CD4-positive, alpha-beta T cell treated with Interleukin-4 for 1 hour (primary cell): ENCODE measurements at regions not wholly inside any gene's neighbourhood (a gene's known extent, or its start where the extent isn't known, plus 50 kb on each side); places are given as distances from the start of the nearest gene placed in this dataset.
A peak's percentile ranks its signal among the peaks of the same experiment; 100 is the strongest.

Experiments used
- DNase-seq, 2 donors: peaks; one replicate each; pipeline ENCODE4 v3.0.0-alpha.2; 2020 to 2022

DNA sequence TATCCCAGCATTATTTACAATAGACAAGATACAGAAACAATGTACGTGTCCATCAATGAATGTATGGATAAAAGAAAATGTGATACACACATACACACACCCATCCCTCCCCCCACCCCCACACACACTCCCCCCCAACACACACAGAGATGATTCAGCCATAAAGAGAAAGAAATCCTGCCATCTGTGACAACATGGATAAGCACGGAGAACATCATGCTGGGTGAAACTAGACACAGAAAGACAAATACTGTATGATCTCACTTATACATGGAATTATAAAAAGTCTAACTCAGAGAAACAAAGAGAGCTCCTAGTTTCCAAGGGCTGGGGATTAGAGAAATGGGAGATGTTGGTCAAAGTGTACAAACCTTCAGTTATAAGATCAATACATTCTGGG, 104.8 kb upstream of the LY86 start:
- DNase-seq: no peak

DNA sequence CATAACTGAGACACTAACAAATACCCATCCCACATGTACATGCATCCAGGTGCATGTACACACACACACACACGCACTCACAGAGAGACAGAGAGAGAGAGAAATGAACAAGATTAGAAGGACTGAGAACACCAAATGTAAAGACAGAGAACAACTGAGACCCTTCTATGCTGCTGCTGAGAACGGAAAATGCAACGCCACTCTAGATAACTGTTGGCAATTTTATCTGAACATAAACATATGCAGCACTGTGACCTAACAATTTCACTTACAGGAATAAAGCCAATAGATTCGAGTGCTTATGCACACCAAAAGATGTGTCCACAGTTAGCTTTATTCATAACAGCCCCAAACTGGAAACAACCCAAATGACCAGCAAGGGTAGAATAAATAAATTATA, 103.8 kb upstream of the LY86 start:
- DNase-seq: no peak

DNA sequence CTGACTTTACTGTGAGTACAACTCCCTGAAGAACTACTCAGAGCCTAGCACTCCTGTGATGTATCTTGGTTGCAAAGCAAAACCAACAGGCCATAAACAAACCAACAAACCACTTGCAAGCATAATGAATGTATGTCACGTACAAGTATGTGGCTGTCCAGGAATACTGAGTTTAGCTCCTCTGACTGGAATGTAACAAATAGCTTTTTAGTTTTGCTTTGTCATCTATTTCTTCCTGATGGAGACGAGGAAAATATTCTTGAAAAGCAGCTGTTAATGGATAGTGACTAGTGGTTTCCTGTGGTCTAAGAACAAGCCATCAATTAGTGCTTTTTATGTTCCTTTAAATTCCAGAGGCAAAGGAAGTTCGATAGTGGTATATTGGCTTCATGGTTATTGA, 101.9 kb upstream of the LY86 start:
- no peak for DNase-seq

DNA sequence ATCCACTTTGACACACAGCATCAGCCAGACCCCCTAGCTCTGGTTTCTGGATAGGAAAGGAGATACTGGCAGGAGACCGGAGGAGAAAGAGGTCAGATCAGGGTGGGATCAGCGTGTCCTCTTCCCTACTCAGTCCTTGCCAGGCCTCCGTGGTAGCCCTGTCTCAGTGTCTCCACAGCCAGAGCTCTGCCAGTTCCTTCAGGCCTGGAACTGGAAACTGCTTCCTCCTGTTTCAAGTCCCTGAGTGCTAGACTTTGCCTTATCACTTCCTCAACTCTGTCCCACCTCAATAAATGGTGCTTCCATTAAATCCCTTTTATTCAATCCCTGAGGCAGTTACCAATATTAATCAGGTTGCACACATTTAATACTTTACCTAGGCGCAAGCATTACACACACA, 96.8 kb upstream of the LY86 start:
- DNase-seq: no peak

DNA sequence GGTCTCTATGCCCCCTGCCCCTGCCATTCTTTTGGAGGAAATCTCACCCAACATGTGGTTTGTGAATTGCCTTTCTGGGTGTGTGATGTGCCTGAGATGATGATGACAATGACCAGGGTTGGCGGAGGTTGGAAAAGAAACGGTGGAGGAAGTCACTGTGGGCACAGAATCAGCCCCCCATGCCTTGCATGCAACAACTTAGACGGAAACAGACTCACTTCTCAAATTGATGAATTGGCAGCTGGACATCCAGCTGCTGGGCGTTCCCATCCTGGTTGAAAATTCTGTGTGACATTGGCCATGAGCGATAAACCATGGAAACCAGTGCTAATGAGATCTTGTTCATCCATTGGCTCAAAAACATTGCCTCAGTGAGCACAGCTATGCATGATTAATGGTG, 95.8 kb upstream of the LY86 start:
- DNase-seq: no peak

DNA sequence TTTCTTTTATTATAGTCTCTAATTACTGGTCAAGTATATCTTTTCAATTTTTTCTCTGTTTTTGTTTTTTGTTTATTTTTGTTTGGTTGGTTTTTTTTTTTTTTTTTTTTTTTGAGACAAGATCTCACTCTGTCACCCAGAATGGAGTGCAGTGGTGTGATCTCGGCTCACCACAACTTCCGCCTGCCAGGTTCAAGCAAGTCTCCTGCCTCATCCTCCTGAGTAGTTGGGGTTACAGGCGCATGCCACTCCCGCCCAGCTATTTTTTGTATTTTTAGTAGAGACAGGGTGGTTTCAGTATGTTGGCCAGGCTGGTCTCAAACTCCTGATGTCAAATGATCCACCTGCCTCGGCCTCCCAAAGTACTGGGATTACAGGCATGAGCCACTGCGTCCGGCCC, 94.4 kb upstream of the LY86 start:
- DNase-seq: peak; percentile 27 to 41

DNA sequence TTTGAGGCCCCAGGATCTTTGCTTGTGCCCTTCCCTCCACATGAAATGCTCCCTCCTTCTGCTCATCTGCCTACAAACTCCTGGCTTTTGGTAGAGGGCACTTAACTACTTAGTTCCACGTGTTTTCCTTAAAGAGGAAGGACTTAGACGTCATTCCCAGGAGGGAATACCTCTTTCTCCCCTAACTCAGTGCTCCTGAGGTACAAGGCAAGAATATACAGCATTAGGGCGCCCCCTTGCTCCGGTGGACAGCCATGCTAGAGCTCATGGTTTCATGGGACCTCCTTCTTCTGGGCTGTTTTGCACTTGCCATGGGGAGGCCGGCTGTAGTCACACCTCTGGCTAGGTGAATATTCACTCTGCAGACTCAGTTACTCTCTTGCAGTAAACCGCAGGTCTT, 93.8 kb upstream of the LY86 start:
- peak; percentile 5 to 31 for DNase-seq

DNA sequence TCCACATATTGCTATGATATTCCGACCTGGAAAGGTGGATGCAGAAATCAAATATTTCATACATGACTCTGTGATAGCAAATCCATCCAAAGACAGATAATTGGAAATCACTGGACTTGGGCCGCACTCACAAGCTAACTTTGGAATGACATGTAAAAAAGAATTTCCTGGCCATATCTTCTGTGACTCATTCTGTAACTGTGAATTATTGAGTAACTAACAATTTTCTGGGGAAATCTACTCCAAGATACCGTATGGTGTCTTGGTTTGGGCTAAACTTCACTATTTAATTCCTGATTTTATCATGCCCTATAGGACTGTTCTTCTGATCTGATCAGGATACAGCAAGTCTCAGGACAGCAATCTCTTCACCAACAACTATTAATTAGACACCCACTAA, 92.7 kb upstream of the LY86 start:
- no peak for DNase-seq

DNA sequence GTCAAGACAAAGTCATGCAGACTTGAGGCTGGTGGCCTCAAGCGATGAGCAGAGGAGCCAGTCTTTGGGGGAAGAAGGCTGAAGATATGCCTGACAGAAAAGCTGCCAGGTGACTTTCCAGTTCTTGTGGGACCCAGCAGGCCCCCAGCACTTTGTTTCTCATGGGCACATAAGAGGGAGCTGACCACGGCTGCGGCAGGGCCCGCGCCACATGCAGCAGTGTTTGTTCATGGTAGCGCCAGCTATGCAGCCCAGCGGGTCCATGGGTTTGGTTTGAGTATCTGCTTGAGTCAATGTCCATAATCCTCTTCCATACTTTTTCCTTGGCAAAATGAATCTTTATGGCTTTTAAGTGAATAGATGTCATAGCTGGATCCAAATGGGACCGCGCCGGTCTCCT, 91.0 kb upstream of the LY86 start:
- DNase-seq: no peak

DNA sequence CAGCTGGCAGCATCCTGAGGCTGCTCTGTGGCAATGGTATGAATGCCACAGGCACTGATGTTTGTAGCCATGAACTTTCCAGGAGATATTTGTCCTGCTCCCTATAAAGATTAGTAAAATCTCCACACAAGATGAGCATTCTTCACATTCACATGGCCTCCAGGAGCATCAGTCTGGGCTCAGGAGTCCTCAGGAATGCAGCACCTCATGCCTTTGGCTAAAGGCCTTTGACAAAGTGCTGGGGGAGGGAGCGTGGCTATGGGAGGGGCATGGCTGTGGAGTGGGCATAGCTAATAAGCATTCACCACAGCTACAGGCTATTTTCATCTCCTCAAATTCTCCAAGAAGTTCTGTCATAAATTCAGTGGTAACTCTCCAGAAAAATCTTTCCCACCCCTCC, 90.5 kb upstream of the LY86 start:
- no peak for DNase-seq

DNA sequence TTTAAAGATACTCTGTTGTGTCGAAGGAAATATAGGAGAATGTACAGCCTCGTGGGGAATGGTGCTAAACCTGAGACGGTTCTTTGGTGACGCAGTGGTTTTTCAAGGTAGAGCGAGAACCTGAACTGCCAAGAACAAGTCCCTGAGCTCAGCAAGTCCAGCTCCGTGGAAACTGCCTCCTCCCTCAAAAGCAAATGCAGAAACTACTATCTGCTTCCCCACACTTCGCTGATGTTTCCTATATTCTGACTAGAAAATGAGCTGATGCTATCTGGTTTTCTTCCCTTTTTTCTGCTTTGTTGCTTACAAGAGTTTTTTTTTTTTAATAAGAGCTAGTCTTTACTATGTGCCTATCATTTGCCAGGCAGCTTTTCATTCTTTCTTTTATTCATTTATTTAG, 85.3 kb upstream of the LY86 start:
- DNase-seq: no peak

DNA sequence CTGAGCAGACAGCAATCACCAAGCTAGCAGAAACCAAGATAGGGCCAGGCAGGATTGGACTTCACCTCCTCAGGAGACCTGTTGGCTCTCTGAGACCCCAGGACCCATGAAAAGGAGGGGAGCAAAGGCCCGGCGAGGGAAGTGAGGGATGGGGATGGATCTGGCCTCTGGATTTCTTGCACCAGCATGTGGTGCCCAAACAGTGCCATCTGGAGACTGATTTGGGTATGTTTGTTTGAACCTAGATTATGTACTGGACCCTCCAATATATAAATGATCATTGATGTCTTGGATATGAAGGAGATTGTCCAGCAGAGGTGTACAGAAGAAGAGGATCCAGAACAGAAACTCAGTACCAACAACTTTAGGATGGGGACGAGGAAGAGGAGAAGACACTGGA, 83.4 kb upstream of the LY86 start:
- no peak for DNase-seq

DNA sequence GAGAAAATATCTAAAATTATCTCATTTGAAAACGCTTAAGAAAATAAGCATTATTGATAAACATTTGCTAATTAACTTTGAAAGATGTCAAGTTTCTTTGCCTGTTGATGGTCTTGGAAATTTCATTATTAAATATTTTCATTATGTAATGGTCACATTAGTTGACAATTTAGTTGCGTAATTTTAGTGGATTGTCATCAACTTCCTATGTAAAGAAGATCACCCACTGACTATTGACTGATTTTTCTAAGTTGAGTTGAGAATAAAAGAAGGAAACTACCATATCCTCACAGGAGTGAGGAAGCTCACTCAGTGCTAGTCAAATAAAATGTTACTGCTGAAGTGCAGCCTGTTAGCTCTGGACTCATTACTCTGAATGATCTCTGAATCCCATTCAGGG, 79.9 kb upstream of the LY86 start:
- DNase-seq: no peak

DNA sequence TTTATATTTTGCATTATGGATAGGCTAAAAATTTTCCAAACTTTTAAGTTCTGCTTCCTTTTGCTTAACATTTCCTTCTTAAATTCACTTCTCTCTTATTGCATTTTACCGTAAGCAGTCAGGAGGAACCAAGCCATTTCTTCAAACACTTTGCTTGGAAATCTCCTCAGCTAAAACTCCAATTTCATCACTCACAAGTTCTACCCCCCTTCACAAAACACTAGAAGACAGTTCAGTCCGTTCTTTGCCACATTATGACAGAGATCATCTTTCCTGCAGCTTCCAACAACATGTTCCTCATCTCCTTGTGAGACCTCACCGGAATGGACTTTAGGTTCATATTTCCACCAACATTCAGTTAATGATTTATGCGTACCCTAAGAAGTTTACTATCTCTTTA, 79.2 kb upstream of the LY86 start:
- DNase-seq: no peak

DNA sequence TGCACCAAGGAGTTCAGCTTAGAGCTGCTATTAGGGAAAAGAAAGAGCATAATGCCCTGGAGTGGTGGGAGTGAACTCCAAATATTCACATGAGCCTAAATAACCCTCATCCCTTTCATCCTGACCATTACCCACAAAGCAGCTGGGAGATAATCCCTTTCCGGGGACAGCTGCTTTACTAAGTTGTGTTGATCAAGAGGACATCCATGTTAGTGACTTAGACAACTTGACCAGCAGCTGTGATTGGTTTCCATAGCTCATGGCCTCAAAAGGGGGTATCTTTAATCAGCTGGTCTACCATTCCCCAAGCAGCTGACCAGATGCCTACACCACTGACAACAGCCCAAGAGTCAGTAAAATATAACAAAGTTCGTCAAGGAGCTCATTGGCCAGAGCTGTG, 75.8 kb upstream of the LY86 start:
- no peak for DNase-seq

DNA sequence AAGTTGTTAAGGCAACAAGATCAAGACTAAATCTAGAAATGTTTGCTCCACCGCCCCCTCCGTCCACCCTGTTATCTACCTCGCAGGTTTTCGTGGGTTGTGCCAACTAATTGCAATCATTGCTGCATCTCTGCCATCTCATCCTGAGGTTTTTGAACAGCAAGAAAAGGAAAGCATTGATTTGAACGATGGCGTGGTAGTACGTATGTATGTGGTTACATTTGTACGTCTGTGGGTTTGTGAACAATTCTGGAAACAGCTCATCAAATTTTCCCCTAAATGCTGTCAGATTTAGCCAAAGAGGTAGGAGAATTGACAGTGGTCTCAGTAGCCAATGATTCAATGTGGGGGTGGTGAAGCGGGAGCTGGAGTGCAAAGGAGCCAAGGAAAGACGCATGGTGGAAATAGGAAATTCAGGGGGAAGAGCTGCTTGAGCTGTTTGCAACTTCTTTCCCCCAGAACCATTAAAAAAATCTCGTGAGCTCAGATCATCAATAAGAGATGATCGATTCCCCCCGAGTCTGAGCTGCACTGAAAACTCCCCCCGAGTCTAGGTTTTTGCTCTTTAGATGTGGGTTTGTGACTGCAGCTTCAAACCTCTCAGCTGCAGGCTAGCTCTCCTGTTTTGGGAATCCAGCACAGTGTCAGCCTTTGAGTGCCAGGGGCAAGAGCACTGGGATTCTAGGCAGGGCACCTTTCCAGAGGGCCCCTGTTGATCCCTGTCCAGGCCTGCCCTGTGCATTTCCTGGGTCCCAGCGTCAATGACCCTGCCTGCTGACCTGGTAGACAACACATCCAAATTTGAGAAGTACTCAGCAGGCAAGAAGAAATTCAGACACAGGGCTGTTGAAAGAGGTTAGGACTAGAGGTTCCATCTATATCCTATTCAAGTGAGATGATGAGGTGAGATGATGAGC, 72.6 kb upstream of the LY86 start:
- peak in 1 of 2 donors; percentile 17 for DNase-seq

DNA sequence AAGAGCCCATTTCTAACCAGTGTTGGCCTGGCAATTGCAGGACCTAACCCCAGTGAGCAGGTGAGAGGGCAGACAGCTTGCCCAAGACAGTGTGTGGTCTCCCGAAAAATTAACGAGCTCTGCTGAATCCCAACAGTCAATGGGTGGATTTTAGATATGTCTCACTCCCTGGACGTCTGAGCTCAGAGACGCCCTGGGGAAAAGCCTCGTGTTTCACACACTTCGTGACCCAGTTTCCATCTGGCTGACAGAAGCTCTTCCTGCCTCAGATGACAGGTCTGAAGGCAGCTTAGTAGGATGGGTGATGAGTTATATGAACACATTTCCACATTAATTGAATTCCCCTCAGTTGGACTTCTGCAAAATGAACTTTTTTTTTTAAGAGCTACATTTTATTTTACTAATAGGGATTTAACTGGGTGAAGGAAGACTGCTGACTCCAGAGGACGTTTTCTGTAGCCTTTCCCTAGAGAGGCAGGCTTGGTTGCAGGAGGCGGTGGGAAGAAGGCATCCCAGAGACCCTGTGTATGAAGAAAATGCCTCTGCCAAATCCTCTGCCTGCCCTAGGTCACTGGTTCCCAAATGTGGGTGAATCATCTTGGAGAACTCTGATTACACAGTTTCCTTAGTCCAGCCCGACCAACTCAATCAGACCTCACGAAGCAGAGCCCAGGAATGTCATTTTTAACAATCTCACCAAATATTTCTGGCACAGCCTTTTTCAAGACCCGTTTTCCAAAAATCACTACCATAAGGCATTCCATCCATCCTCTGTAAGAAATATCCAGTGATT, 71.7 kb upstream of the LY86 start:
- no peak for DNase-seq

DNA sequence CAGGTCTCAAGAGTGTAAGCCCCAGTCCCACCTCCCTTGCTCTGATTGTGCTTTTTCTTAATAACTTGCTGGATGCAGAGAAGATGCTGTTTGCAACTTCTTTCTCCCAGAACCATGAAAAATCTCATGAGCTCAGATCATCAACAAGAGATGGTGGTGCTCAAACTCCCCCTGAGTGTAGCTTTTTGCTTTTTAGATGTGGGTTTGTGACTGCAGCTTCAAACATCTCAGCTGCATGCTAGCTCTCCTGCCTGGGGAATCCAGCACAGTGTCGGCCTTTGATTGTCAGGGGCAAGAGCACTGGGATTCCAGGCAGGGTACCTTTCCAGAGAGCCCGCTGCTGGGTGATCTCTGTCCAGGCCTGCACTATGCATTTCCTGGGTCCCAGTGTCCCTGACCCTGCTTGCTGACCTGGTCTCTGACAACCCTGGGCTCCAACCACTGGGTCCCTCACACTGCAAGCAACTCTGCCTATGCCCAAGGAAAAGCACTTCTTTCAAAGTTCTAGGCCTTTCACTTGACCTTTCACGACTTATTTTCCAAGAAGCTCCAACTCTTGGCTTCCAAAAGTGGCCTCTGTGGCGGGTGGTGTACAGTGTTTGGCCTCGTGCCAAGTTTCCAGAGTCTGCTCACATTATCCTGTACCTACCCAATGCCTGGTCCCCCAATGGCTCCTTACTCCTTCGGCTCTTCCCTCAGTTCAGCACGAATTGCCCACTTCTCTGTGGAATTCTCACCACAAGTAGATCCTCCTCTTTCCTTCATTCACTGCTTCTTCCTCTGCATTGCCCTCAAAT, 69.7 kb upstream of the LY86 start:
- no peak for DNase-seq

DNA sequence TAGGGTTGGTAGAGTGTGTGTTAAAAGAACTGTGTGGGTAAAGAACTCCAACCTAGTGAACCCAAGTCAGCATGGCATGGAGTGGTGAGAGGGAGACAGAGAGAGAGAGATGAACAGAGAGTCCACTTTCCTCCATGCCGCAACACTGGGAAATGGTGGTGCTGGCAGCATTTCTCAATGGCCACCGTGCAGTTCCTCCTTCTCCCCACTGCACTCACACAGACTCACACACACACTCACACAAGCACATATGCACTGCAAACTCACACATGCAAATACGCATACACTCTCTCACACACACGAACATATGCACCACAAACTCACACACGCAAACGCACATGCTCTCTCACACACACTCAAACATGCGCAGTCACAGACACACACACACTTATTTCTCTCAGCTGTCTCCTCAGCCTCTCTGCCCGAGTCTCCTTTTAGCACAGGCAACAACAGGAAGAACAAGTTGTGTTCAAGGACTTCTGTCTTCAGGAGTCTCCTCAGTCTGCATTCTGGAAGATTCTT, 66.5 kb upstream of the LY86 start:
- DNase-seq: no peak

DNA sequence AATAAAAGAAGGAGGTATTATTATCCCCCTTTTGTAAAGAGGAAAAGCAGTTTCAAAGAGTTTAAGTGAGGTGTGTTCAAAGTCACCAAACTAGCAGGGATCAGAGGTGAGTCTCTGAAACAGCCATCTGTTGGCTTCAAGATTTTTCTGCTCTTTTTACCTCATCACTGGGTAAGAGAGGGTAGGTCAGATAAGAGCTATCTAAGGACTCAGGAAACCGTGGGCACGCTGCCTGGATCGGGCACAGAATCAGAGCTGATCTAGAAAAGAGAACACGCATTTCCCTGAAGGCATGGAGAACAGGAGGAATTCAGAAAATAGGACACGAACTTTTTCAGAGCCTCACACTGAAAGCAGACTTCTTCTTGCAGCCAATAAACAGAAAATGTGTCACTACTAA, 65.8 kb upstream of the LY86 start:
- no peak for DNase-seq

DNA sequence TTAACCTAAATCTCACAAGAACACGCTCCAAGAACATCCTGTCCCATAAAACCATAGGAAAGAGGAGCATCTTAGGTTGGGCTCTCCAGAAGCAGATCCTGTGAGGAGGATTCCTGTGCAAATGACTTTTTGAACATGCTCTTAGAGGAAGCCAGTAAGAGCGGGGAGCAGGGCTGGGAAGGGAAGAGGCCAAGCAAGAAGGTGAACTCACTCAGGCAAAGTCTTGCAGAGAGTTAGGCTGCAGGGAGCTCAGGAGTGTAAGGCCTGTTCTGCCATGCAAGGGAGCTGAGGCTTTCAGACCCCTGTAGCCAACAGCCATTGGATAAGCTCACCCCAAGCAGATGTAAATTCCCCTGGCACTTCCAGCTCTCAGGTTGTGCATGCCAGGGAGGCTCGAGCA, 63.6 kb upstream of the LY86 start:
- DNase-seq: no peak

DNA sequence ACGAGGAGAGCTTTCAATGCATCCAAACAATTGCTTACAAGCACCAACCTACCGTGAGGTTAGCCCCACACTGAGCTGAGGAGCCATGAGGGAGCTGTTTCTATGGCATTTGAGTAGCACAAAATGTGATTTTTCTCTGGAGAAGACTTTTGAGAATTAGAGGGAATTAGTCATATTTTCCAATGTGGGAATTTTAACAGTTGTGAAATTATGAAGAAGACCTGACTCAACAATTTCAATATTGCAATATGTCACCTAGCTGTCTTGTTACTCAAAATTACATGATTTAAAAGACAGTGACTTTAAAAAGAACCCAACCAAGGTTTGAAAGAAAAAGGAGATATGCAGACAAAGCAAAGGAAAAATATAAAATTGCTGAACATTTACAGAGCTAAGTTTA, 62.6 kb upstream of the LY86 start:
- DNase-seq: no peak

DNA sequence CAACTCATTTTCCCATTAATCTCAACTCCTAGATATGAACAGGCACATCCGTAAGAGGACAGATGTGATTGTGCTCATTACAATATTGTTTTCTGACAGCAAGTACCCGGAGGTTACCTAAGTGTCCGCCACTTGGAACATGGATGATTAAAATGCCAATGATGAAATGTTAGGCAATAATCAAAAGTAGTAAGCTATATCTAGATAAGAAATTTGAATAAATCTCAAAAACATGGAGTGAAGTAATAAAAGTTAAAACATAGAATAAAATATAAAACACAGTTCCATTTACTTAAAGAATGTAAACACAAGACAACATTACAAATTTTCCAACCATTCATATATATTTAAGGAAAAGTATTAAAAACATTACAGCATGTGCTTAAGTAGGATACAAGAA, 59.2 kb upstream of the LY86 start:
- no peak for DNase-seq
